Omental fat pad (tissue), 3 donors: ENCODE measurements at regions not wholly inside any gene's neighbourhood (a gene's known extent, or its start where the extent isn't known, plus 50 kb on each side); places are given as distances from the start of the nearest gene placed in this dataset.
A peak's percentile ranks its signal among the peaks of the same experiment; 100 is the strongest.

Source experiments
- ATAC-seq: fragments of 150-250 bp; one replicate; pipeline ENCODE4 v1.9.1; 2016; ENCODE audit warnings: mild to moderate bottlenecking, moderate library complexity; ENCODE audit not compliant: low FRiP score
- DNase-seq: peaks from one replicate; pipeline ENCODE4 v3.0.0-alpha.2; 2019; ENCODE audit warnings: low spot score
- TF ChIP-seq, protein P1 (sequence below), 3 donors: fragments of 450-650 bp; IDR thresholded peaks; one replicate each; pipeline ENCODE4 v1.5.1; 2016 to 2017; ENCODE audit warnings: antibody characterized with exemption in 3 of 3, mild to moderate bottlenecking in 3 of 3, moderate library complexity in 2 of 3

DNA sequence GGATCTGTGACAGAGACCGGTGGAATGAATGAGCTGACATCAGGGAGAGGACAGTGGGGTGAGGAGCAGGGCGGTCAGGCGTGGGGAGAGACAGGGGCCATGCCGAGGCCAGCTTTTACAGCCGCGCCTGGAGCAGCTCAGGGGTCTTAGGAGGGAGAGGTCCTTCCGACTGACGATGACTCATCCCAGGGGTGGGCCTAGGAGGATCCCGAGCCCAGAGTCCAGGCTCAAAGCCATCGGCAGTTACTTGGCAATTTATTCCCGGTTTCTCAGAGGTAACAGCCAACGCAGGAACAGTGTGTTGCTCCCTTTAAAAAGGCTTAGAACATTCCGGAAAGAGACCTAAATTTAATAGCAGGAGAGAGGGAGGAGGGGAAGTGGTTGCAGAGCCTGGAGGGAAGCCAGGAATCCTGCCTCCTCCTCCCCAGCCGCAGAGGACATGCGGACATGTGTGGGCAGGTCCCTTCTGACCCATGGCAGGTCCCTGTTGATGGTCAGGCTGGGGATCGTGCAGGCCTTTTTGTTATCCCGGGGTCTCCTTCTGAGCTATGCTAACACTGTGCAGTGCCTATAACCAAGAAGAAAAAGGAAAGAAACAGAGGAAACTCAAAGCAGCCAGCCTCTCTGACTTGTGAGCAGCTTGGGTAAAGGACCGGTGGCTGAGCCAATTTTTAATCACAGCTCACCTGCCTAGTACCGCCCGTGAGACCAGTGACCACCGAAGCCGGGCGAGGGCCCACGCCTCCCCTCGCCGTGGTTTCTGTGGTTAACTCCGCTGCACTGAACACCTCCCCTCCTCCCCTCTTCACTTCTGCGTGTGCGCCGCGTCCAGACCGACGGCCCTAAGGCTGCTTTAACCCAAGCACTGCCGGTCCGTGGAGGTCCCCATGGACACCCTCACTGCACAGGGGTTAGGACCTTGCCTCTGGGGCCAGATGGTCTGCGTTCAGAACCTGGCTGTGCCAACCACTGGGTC, 392.4 kb upstream of the PROK2 start:
- DNase-seq: no peak
- ATAC-seq: peak; percentile 43

DNA sequence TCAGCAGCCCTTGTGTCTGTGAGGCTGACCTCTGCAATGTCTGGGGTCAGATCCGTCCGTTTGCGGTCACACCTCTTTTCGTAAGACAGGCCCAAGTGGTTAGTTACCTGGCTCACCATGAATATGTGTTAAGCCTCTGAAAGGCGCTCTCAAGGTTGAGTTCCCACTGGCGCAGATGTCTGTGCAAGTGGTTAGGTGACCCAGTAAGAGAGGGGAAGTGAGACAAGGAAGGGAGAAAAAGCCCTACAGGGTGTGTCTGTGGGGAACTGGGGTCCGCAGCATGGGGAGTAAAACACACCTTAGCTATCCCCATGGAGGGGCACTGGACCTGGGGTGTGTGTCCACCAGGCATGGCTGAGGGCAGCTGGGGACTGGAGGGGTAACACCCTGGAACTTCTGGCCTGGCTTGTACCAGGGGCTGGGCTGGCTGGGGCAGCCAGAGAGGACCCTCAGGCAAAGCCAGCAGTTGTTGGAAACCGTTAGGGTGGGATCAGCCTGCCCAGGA, 391.6 kb upstream of the PROK2 start:
- ATAC-seq: peak; percentile 5
- DNase-seq: no peak
- TF ChIP-seq, protein P1, sequence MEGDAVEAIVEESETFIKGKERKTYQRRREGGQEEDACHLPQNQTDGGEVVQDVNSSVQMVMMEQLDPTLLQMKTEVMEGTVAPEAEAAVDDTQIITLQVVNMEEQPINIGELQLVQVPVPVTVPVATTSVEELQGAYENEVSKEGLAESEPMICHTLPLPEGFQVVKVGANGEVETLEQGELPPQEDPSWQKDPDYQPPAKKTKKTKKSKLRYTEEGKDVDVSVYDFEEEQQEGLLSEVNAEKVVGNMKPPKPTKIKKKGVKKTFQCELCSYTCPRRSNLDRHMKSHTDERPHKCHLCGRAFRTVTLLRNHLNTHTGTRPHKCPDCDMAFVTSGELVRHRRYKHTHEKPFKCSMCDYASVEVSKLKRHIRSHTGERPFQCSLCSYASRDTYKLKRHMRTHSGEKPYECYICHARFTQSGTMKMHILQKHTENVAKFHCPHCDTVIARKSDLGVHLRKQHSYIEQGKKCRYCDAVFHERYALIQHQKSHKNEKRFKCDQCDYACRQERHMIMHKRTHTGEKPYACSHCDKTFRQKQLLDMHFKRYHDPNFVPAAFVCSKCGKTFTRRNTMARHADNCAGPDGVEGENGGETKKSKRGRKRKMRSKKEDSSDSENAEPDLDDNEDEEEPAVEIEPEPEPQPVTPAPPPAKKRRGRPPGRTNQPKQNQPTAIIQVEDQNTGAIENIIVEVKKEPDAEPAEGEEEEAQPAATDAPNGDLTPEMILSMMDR (IDR thresholded peaks at IDR 0.05): no peak

More for the DNA sequence above, 392.4 kb upstream of the PROK2 start:
- TF ChIP-seq, protein P1 (IDR thresholded peaks at IDR 0.05): no peak

DNA sequence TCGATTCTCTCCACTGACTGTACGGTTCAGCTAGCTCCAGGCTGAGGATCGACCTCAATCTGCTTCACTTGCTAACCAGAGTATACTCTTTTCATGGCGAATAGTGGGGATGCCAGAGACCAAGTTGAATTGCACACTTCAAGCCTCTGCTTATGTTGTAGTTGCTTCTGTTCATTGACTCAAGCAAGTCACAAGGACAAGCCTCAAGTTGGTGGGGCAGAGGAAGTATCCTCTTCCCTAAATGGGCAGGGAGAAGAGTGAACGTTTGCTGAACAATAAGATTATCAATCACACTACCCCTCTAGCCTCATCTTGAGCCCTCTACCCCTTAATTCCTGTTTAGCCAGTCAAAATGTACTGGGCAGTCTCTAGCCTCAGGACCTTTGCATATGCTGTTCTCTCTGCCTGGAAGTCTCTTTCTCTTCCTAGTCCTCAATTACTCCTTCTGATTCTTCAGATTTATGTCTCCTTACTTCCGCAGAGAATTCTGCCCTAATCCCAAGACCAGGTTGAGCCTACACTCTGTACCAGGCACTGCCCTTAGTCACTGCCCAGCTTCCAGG, 390.4 kb upstream of the PROK2 start:
- TF ChIP-seq, protein P1 (IDR thresholded peaks at IDR 0.05): no peak
- no peak for DNase-seq
- no peak for ATAC-seq

DNA sequence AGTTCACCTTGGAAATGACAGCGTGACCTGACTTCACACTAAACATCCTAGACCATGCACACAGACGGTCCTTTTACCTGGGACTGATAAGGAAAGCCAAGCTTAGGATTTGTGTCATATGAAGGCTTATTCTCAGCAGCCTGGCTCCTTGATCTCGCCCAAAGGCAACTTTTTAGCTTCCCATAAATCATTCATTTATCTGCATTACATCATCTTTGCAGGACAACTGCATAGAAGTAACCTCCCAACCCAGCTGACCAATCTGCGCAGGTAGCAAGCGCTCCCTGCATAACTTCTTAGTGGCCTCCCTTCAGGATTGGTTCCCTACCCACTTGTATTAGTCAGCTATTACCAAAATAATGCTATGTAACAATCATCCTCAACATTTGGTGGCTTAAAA, 389.9 kb upstream of the PROK2 start:
- TF ChIP-seq, protein P1 (IDR thresholded peaks at IDR 0.05): no peak
- ATAC-seq: no peak
- DNase-seq: no peak

DNA sequence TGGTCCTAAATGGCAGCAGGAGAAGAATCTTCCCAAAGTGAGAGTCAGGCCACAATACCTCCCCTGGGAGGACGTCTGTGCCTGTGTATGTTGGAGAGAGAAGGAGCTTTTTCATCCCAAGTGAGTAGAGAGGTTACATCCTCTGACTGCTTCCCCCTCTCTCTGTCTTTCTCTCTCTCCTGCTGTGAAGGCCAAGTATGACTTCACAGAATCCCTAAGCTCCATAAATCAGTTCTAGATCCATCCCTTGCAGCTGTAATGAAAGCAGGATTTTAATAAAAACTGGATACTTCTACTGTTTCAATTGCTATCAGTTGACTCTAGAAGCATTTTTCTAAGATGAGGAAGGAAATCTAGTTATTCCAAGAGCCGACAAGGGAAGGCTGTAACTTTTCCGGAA, 389.1 kb upstream of the PROK2 start:
- ATAC-seq: no peak
- TF ChIP-seq, protein P1 (IDR thresholded peaks at IDR 0.05): no peak

DNA sequence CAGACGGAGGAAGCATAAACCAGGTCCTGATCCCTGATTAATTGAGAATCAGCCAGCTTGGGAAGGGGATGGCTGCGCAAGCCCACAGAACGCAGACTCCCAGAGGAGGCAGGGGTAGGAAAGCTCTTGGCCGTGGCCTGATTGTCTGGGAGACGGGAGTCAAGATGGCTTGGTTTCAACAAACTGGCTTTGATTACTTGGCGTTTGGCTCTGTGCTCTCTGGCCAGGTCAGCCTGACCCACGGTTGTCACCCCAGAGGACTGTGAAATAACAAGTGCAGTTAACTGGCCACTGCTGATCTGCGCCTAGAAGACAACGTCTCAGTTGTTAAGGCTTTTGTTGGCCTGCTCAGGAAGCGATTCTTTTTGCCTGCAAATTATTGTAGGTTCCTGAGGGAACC, 387.0 kb upstream of the PROK2 start:
- ATAC-seq: peak; percentile 31
- DNase-seq: no peak
- TF ChIP-seq, protein P1 (IDR thresholded peaks at IDR 0.05): no peak

More for the DNA sequence above, 389.1 kb upstream of the PROK2 start:
- DNase-seq: no peak
